Inflammatory macrophage treated with lipopolysaccharide for 4 hours (primary cell): ENCODE measurements at regions not wholly inside any gene's neighbourhood (a gene's known extent, or its start where the extent isn't known, plus 50 kb on each side); places are given as distances from the start of the nearest gene placed in this dataset.
"Not testable (repeated sequence)": the region's sequence is repeated elsewhere in the genome, so short reads cannot be mapped to it uniquely, and the experiment has no call there.

Source experiments
- DNase-seq: peaks from one replicate; pipeline ENCODE4 v3.0.0-alpha.2; 2020

GRCh38 chr4:62491756-62492155 is 1291.6 kb downstream of the ADGRL3 start:
- DNase-seq: not testable (repeated sequence)

- DNase-seq: no peak
Observed at GRCh38 chr4:62490635-62491034, 1290.5 kb downstream of the ADGRL3 start.

GRCh38 chr4:62487016-62487415 is 1286.9 kb downstream of the ADGRL3 start:
- DNase-seq: no peak

GRCh38 chr4:62484357-62484756 is 1284.2 kb downstream of the ADGRL3 start:
- DNase-seq: no peak

GRCh38 chr4:62482355-62482754 is 1282.2 kb downstream of the ADGRL3 start:
- DNase-seq: no peak

- no peak for DNase-seq
Observed at GRCh38 chr4:62475596-62475995, 1275.5 kb downstream of the ADGRL3 start.

- DNase-seq: no peak
Observed at GRCh38 chr4:62474802-62475201, 1274.7 kb downstream of the ADGRL3 start.

GRCh38 chr4:62471021-62471420 is 1270.9 kb downstream of the ADGRL3 start:
- no peak for DNase-seq

GRCh38 chr4:62470421-62470983 is 1270.4 kb downstream of the ADGRL3 start:
- no peak for DNase-seq

GRCh38 chr4:62470020-62470419 is 1269.9 kb downstream of the ADGRL3 start:
- no peak for DNase-seq

- DNase-seq: no peak
Observed at GRCh38 chr4:62461961-62462360, 1261.8 kb downstream of the ADGRL3 start.

GRCh38 chr4:62460329-62460728 is 1260.2 kb downstream of the ADGRL3 start:
- no peak for DNase-seq

- no peak for DNase-seq
Observed at GRCh38 chr4:62457356-62457755, 1257.2 kb downstream of the ADGRL3 start.

GRCh38 chr4:62455871-62456270 is 1255.7 kb downstream of the ADGRL3 start:
- DNase-seq: no peak

- DNase-seq: no peak
Observed at GRCh38 chr4:62454535-62454934, 1254.4 kb downstream of the ADGRL3 start.

GRCh38 chr4:62450740-62451139 is 1250.6 kb downstream of the ADGRL3 start:
- DNase-seq: no peak

GRCh38 chr4:62449538-62449937 is 1249.4 kb downstream of the ADGRL3 start:
- no peak for DNase-seq

- no peak for DNase-seq
Observed at GRCh38 chr4:62448911-62449310, 1248.8 kb downstream of the ADGRL3 start.

- peak; percentile 55 for DNase-seq
Observed at GRCh38 chr4:62439051-62439450, 1238.9 kb downstream of the ADGRL3 start.

- no peak for DNase-seq
Observed at GRCh38 chr4:62434921-62435320, 1234.8 kb downstream of the ADGRL3 start.

GRCh38 chr4:62431513-62432231 is 1231.5 kb downstream of the ADGRL3 start:
- not testable (repeated sequence) for DNase-seq

GRCh38 chr4:62429297-62429696 is 1229.2 kb downstream of the ADGRL3 start:
- DNase-seq: no peak

GRCh38 chr4:62415256-62415655 is 1215.1 kb downstream of the ADGRL3 start:
- DNase-seq: no peak

GRCh38 chr4:62414563-62414962 is 1214.4 kb downstream of the ADGRL3 start:
- no peak for DNase-seq
